Stimulated activated CD8-positive, alpha-beta memory T cell treated with anti-CD3 and anti-CD28 coated beads, Interleukin-15, amount 100 ng/mL, for 1 hour (primary cell): ENCODE measurements at regions not wholly inside any gene's neighbourhood (a gene's known extent, or its start where the extent isn't known, plus 50 kb on each side); places are given as distances from the start of the nearest gene placed in this dataset.
"Not testable (repeated sequence)": the region's sequence is repeated elsewhere in the genome, so short reads cannot be mapped to it uniquely, and the experiment has no call there.

Source experiments
- DNase-seq: peaks from one replicate; pipeline ENCODE4 v3.0.0-alpha.2; 2020; ENCODE audit warnings: low read depth

DNA sequence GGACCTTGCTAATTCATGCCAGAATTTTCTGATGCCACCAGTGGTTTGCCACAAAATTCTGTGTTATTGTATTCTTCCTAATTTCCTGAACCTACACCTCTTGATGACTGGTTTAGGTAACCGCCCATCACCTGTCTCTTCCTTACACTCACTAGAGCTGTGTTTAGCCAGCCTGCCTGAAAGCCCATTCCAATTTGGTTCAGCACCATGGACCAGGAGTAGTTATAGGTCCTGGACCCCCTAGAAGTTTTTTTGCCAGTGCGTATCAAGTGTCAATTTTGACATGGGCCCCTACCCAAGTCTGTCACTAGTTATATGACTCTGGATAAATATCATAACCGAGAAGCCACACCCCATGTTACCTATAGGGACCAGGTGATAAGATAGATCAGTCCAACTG is 94.0 kb upstream of the NAP1L1 start:
- no peak for DNase-seq

DNA sequence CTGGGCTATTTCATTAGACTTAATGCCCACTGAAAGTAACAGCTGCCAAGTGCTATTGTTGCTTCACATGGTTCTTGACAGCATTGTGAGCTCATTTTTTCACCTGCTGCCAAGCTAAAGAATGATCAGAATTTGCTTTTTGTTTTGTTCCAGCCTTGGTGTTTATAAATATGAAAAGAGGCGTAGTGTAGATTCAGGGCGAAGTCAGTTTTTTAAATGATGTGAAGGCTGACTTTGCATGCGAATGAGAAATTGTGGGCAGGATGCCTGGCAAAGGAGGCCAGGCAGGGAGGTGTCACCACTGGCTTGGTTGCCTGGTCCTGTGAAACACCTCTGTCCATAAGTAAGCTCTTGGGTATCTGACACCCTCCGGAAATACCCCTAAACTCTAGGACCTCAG is 93.3 kb upstream of the NAP1L1 start:
- no peak for DNase-seq

DNA sequence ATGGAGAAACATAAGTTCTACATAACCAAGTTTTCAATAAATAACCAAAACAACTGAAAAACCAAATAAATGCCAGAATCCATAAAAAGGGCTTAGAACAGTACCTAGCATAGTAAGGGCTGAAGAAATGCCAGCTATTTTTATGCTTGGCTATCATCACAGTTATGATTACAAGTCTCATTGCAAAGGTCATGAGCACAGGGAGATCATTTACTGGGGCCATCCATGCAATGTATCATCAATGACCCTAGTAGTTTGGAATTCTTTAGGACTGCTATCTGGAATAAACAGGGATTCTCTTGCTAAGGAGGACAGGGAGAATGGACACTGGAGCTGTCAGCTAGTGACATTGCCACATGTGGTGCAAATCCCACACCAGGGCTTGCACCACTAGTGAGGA is 92.5 kb upstream of the NAP1L1 start:
- no peak for DNase-seq

DNA sequence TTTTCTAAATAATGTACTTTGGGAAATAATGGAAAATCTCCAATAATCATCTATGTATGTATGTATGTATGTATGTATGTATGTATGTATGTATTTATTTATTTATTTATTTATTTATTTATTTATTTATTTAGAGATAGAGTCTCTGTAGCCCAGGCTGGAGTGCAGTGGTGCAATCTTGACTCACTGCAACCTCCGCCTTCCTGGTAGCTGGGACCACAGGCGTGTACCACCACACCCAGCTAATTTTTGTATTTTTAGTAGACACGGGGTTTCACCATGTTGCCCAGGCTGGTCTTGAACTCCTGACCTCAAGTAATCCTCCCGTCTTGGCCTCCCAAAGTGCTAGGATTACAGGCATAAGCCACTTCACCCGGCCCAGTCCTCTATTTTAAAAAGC is 91.5 kb upstream of the NAP1L1 start:
- DNase-seq = not testable (repeated sequence)

DNA sequence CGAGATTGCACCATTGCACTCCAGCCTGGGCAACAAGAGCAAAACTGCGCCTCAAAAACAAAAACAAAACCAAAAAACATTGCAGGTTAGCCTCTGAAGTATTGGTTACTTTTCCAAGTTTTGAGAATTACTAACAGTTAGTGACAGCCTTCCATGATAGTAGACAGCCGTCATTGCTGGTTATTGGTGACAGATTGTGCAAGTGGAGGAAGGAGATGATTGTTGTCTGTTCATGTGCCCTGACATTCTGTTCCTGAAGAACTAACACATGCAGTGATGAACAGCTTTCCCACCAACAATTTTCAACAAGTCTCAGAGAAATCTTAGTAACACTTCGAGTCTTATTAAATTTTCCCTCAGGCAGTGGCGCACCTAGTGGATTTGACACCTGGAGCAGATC is 89.3 kb upstream of the NAP1L1 start:
- DNase-seq = no peak

DNA sequence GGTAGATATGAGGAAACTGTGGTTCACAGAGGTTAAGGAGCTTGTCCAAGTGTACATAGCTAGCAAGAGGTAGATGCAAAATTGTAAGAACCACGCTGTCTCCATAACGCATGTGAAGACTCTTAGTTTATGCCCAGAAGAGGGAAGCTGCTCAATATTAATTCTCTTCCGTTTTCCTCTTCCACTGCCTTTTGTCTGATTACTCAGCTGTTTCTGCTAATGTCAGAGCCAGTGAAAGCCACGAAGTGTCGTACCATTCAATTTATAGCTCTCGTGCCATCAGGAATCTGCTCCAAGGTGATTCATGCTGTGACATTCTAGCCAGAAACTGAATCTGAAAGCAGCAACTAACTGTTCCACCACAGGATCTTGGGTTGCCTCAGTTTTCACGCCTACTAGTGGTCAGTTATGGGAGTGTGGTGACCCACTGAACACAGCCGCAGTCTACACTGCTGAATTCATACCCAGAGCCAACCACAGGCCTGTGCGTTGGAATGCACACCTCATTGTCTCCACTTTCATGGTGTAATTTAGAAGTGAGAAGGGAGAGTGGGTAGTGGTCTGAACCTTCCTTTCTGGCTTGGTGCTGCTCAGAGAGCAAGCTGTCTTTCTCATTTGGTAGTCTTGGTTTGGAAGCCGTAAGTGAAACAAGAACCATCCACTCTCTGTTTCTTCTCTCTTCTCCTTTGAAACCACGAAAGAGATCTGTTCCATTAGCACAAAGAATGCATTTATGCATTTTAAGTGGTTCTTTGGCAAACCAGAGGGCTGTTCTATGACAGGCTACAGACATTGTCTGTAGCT is 74.2 kb upstream of the NAP1L1 start:
- peak; percentile 17 for DNase-seq

DNA sequence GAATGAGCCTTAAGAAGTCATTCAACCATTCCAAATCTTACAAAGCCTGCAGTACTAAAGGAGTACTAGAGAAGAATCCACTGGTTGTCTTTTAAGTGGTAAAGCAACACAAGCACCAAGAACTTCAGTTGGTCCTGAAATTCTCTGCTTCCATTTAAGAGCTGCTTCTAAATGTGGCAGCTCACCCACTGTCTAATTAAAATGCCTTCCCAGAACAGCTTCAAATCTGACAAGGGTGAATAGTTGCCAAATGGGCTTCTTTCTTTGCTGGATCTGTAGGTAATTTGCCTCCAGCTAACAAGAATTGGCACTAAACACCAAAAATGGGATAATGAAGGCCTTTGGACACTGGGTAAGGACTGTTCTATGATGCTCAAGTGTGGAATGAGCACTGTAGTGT is 72.2 kb upstream of the NAP1L1 start:
- DNase-seq = no peak

DNA sequence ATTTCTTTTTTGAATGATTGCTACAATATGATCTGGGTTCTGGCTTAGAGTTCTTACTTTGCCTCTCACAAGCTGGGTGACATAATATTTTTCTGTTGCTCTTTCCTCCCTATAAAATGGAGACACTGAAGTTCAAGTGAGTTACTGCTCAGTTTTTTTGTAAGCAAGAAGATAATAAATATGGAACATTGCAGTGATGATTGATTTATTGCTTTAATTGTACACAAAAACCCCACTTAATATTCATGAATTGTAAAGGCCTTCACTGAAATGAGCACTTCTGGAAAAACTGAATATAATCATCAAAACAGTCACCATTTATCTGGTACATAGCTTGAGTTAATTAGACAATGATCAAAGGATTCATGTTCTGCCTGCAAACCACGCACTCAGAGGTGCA is 71.8 kb upstream of the NAP1L1 start:
- DNase-seq = no peak

DNA sequence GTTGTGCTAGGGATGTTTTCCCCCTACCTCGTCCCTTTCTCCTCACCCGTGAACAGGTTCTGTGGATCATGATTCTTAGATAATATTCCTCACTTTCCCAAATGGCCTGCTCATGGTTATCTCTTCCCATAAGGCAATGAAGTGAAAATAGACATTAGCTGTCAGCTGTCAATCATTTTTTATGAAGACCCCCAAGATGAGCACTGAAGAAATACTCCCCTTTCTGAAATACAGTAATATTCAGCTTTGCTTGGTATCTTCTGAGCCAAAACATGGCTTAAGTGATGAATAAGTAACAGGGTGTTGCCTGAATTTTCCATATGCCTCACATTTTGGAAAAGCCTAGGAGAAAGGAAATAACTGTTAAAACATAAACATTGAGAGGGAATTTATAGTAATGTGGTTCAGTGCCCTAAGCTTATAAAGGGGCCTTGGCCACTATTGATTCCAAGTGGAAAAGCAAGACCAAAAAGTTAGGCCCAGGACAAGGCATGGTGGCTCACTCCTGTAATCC is 70.7 kb upstream of the NAP1L1 start:
- no peak for DNase-seq

DNA sequence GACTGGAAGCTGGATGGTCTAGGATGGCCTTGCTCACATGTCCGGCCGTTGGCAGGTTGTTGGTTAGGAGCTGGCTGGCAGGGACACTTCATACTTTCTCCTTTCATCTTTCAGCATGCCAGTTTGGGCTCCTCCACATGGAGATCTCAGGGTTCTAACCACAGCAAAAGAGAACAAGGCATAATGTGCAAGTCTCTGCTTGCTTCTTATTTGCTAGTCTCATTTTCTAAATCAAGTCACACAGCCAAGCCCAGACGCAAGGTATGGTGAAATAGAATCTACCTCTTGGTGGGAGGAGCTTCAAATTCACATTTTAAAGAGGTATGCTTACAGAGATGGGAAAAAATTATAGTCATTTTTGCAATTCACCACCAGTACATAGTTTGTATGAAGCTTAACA is 69.1 kb upstream of the NAP1L1 start:
- no peak for DNase-seq

DNA sequence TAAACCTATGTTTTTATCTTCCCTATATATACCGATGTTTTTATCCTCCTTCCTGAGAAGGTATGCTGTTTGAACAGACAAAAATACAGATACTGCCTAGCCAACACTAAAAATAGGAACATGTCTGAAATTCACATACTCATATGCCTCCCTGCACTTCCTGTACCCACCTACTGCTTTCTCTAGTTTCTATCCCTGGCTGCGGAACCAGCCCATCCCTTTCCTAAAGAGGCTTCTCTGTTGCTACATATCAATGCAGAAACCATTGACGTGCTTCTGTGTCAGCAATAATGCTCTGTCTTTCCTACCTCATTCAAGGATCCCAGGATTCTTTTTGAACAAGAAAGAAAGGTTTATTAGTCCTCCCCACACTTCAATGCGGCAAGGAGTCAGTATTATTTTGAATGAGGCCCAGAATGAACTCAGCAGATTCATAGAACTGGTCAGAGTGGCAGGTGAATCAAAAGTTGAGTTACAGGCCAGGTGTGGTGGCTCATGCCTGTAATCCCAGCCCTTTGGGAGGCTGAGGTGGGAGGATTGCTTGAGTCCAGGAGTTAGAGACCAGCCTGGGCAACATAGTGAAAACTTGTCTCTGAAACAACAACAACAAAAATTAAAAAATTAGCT is 67.8 kb upstream of the NAP1L1 start:
- DNase-seq = no peak

DNA sequence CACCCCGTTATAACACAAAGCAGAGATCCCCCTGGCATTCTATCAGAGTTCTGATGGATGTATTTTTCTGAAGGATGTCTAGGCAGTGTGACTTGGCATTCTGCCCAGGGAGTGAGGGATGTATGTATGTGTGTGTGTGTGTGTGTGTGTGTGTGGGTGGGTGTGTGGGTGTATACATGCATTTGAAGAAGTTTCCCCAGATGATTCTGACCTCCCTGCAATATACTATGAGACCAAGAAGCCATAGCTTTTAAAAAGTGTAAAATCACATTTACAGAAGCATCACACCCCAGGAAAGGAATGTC is 59.7 kb upstream of the NAP1L1 start:
- DNase-seq = no peak

DNA sequence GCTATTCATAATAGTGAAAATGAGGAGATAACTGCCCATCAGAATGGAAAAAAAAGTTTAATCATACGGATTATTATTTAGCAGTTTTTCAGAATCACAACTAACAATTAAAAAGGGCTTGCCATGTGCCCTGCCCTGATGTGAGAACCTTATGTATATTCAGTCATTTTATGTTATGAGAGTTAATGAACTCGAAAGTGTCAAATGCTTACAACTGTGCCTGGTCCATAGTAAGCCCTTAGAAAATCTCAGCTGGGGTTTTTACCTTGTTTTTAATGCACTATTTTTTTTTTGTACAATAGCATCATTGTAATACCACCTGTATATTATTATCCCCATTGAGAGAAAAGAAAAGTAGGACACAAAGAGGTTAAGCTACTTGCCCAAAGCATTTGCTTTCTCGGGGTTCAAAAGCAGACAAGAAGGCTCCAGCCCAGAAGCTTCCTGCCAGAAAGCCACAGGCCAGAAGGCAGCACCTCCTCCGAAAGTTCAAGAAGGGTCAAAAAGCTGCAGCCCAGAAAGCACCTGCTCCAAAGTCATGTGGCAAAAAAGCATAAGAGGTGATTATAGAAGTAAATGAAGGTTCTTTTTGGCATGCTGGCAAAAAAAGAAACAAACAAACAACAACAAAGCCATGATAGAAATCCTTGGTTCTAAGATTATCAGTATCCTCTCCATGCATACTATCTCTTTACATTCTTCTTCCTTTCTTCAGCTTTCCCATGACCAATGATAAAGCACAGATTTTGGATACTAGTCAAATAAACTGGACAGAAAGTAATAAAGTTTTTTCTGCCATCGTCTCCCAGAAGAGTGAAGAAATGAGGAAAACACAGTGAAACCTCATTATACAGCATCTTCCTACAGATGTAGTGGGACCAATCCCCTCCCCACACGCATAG is 59.1 kb upstream of the NAP1L1 start:
- DNase-seq = no peak

DNA sequence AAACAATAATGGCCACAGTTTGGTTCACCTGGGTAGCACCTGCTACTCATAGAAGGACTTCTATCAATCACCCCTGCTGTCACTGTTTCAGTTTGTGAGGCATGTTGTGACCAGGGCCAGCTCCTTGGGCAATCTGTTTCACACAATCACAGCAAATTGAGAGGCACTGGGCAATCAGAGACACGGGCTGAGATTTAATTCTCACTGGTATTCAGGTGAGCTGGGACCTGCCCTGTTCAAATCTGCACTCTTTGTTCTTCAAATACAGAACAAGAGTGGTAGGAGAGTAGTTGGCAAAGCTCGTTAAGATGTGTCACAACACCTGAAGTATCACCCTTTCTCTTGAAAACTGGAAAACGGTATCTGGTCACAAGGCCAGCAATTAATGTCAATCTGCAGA is 57.8 kb upstream of the NAP1L1 start:
- DNase-seq = no peak

DNA sequence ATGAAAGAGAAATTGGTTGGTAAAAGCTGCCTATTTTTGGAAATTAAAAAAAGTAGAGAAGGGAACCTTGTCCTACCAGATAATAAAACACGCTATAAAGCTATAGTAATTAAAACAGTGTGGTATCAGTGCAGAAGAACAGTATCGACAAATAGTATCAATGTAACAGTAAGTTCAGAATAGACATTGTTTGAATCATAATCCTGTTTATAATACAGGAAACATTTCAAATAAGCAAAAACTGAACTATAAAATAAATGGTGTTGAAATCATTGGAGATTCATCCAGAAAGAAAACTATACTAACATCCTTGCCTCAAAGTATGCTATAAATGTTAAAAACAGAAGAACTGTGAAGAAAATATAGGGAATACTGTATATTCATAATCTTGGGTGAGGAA is 54.2 kb upstream of the NAP1L1 start:
- DNase-seq = no peak

DNA sequence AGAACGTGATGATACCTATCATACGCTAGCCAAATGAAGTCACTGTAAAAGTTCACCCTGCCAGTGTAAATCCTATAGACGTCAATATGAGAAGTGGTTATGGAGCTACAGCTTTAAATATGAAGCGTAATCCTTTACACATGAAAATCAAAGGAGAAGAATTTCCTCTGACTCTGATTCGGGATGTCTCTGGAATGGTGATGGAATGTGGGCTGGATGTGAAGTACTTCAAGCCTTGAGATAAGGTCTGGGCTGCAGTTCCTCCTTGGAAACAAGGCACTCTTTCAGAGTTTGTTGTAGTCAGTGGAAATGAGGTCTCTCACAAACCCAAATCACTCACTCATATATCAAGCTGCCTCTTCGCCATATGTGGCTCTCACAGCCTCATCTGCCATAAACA is 53.1 kb upstream of the NAP1L1 start:
- DNase-seq = no peak

DNA sequence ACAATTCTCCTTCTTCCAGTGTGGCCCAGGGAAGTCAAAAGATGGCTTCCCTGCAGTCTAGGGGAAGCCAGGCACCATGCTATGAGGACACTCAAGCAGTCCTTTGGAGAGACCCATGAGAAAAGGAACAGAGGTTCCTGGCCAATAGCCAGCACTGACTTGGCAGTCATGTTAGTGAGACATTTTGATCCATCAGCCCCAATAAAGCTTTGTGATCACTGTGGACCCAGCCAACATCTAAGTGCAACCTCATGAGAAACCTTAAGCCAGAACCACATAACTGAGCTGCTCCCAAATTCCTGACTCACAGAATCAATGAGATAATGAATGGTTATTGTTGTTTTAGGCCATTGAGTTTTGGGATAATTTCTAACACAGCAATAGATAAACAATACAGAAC is 51.0 kb upstream of the NAP1L1 start:
- DNase-seq = no peak
